ENCODE measurements at regions not wholly inside any gene's neighbourhood (a gene's known extent, or its start where the extent isn't known, plus 50 kb on each side); places are given as distances from the start of the nearest gene placed in this dataset.

GRCh38 chr2:226275215-226275614, 524.4 kb downstream of the IRS1 start:
- no peak for TF ChIP-seq HDAC2 (CRISPR knock-in tag; IDR thresholded peaks at IDR 0.05)
- TF ChIP-seq CEBPB (IDR thresholded peaks at IDR 0.05; ENCODE audit: borderline replicate concordance, low read depth, low read length): no peak
- no peak for TF ChIP-seq ZSCAN5A (CRISPR knock-in tag; IDR thresholded peaks at IDR 0.05; ENCODE audit: borderline replicate concordance)
- no peak for TF ChIP-seq MXI1 (IDR thresholded peaks at IDR 0.05; ENCODE audit: borderline replicate concordance, low read depth, low read length)
